Upper lobe of left lung (tissue), 4 donors: ENCODE measurements at regions not wholly inside any gene's neighbourhood (a gene's known extent, or its start where the extent isn't known, plus 50 kb on each side); places are given as distances from the start of the nearest gene placed in this dataset.
"Not testable (repeated sequence)": the region's sequence is repeated elsewhere in the genome, so short reads cannot be mapped to it uniquely, and the experiment has no call there.

Experiments used
- POLR2A ChIP-seq, 4 donors: fragments of 450-650 bp; IDR thresholded peaks; one replicate each; pipeline ENCODE4 v1.5.1; 2016 to 2017; ENCODE audit warnings: antibody characterized with exemption in 4 of 4, mild to moderate bottlenecking in 2 of 4
- TF ChIP-seq, protein P1 (sequence below), 6 experiments: fragments of 450-650 bp in 4 of 6; fragments of 200-600 bp in 2 of 6; sonication (generic) in 2 of 6; IDR thresholded peaks; one replicate each; pipeline ENCODE4 v1.5.1; 2016 to 2019; ENCODE audit warnings: antibody characterized with exemption in 6 of 6

DNA sequence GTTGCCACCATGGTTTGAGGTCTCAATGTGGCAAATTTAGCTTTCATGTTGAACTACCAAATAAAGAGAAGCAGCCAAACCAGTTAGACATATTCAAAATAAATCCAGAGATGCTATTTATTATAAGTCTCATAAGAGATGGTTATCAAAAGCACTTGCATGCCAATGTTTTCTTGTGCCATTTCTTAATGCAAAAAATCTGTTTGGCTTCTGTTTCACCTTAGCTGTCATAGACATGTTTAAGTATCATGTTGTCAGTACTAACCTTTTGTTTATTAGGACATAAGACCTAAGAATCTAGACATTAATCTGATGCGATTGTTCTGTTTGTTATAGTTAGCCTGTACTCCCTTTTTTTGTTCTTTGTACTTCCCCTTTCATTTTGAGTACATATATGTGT lies 110.0 kb upstream of the FBXO28 start:
- TF ChIP-seq, protein P1, sequence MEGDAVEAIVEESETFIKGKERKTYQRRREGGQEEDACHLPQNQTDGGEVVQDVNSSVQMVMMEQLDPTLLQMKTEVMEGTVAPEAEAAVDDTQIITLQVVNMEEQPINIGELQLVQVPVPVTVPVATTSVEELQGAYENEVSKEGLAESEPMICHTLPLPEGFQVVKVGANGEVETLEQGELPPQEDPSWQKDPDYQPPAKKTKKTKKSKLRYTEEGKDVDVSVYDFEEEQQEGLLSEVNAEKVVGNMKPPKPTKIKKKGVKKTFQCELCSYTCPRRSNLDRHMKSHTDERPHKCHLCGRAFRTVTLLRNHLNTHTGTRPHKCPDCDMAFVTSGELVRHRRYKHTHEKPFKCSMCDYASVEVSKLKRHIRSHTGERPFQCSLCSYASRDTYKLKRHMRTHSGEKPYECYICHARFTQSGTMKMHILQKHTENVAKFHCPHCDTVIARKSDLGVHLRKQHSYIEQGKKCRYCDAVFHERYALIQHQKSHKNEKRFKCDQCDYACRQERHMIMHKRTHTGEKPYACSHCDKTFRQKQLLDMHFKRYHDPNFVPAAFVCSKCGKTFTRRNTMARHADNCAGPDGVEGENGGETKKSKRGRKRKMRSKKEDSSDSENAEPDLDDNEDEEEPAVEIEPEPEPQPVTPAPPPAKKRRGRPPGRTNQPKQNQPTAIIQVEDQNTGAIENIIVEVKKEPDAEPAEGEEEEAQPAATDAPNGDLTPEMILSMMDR (IDR thresholded peaks at IDR 0.05) = not testable (repeated sequence)
- TF ChIP-seq POLR2A (IDR thresholded peaks at IDR 0.05) = not testable (repeated sequence)
